HG03520 (cell line): ENCODE measurements at regions not wholly inside any gene's neighbourhood (a gene's known extent, or its start where the extent isn't known, plus 50 kb on each side); places are given as distances from the start of the nearest gene placed in this dataset.

Experiments
- ATAC-seq: cut with Tn5 transposase; IDR thresholded peaks from one replicate; pipeline ENCODE4 v1.9.1; 2021; ENCODE audit warnings: mild to moderate bottlenecking, moderate library complexity; ENCODE audit not compliant: unreplicated experiment

- ATAC-seq = no peak
These were observed 201.8 kb downstream of the ABHD5 start for GRCh38 chr3:43892526-43892925.

DNA sequence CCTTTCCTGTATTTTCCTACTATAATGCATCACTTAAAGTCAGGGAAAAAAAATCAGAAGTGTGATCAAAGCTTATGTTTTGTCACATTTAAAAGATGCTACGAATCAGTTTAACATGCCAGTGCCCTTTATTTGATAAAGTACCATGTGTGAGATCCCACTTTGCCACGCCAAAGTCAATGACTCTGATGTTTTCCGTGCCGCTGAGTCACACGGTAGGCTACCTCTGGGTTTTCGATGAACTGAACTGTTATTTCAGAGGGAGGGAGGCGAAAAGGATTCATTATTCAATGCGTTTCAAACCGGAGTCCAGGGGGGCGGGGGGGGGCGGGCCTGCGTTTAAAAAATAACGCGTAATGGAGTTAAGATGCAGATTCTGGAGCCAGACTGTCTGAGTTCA is 203.0 kb downstream of the ABHD5 start:
- ATAC-seq = no peak

- no peak for ATAC-seq
These were observed 203.7 kb downstream of the ABHD5 start for GRCh38 chr3:43894176-43895049.

DNA sequence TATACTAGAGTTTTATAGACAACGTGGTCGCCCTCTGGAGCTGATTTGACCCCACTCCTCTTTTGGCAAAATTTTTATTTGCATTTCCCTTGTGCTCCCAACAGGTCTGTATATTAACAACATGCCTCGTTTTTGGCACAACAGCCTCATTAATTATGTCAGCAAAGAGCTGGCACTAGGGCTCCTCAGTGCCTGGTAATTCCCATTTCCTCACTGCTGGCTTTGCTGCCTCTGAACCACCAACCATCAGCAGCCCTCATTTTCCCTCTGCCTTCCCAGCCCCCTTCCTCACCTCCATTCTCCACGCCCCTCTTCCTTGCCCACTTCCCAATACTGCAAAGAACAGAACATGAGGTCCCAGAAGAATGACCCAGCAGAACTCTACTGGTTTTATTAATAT is 204.8 kb downstream of the ABHD5 start:
- no peak for ATAC-seq

DNA sequence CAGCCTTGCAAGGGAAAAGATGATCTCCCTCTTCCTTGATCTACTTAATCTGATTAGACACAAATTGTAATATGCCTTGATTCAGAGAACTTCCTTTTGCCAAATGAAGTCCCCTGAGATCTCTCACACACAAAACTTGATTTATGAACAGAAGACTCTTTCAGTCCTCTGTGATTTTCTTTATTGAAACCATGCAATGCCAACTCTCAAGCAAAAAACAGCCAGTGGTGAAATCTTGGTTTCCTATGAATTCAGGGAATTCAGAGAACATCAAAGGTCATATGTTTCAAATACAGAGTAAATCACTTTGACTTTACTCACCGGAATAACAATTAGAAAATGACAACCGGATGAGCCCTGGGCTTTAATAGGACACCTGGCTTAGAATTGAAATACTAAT is 211.7 kb downstream of the ABHD5 start:
- no peak for ATAC-seq

GRCh38 chr3:43905157-43905556 is 214.4 kb downstream of the ABHD5 start:
- ATAC-seq = no peak

DNA sequence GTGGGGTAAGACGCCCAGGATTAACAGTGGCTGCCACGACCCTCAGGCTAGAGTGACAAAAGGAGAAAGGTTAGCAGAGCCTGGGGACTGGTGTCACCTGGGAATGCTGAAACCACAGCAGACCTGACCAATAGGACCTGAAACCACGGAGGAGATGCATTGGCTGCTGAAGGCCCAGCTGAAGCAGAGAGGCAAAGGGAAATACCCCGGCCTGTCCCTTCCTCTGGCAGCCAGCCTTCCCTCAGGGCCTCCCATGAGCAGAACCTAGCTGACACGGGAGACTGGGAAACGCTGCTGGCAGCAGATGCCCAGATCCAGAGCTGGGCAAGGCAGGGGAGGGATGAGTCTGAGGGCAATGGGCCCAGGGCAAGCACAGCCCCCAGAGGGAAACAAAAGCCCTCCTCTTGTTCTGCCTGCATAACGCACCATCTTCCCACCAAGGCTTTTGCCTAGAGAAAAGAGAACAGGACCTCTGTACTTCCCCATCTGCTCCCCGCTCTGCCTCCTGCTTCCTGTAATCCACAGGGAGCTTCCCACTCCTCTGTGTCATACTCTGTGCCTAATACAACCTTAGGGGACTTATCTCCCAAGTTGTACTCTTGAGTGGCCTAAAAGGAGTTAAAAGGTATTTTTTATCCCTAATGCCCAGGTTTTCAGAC is 216.2 kb downstream of the ABHD5 start:
- ATAC-seq = no peak

GRCh38 chr3:43907508-43907858 is 216.7 kb downstream of the ABHD5 start:
- ATAC-seq = peak; percentile 80

- ATAC-seq = no peak
These were observed 217.7 kb downstream of the ABHD5 start for GRCh38 chr3:43908456-43908855.

- no peak for ATAC-seq
These were observed 218.4 kb downstream of the ABHD5 start for GRCh38 chr3:43909149-43909548.

DNA sequence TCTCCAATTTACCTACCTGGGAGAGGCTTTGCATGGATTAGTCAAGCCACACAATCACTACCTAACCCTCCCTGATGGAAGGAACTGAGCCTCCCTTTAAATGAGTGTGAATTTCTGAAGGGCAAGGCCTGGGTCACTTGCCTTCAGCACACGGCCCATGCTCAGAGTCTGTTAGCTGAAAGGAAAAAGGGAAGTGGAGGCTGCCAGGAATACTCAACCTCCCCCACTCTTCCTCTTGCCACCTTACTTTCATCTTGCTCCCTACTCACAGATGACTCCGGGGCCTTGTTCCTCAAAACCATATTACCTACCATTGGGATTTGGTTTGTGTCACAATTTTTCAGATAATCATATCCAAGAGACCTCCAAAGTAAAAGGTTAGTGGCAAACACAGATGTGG is 220.0 kb downstream of the ABHD5 start:
- ATAC-seq = no peak

DNA sequence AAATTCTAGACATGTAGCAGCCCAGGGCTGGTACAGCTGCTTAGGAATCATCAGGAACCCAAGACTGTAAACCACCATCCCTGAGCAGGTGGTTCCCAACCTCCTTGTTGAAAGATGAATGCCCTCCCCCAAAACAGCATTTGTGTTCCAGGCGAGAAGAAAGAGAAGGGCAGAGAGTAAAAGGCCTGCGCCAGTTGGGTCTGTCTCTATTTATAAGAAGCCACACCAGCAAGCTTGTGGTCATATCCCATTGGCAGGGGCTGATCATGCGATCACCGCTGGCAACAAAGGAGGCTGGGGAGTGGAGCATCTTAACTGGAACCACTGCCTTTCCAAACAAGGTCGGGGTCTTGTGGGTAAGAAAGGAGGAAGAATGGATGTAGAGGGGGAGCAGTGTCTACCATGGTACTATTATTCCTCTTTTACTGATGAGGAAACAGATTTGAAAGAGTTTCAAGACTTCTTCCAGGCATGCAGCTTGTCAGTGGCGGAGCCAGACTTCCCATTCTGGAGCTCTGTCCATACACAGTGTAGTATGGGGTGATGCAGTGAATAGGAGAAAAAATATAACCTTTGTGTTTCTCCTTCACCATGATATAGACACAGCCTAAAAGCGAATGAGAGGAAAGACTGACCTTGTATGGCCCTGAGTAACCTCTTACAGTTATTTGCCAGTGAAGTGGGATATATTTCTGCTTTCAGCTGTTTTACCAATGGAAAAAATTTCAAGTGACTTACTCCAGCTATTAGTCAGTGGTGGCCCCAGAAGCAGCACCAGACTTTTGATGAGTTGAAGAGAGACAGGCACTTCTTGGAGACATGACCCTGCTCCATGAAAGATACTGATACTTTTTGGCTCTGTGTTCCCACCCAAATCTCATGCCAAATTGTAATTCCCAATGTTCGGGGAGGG is 222.6 kb downstream of the ABHD5 start:
- no peak for ATAC-seq

GRCh38 chr3:43914269-43914668 is 223.5 kb downstream of the ABHD5 start:
- no peak for ATAC-seq

DNA sequence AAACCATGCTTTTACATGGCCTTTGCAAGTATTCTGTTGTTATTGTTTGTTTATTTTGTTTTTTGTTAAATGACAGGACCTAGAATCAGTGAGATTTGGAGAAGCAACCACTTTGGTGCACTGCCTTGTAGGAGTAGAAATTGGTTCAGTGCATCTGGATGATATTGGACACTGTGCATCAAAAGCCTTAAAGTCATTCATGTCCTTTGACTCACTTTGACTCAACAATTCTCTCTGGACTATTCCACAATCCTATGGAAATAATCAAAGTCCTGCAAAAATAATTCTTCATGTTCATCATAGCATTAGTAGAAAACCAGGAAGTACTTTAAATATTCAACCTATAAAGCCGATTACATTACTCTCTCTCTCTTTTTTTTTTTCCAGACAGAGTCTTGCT is 224.8 kb downstream of the ABHD5 start:
- ATAC-seq = no peak

DNA sequence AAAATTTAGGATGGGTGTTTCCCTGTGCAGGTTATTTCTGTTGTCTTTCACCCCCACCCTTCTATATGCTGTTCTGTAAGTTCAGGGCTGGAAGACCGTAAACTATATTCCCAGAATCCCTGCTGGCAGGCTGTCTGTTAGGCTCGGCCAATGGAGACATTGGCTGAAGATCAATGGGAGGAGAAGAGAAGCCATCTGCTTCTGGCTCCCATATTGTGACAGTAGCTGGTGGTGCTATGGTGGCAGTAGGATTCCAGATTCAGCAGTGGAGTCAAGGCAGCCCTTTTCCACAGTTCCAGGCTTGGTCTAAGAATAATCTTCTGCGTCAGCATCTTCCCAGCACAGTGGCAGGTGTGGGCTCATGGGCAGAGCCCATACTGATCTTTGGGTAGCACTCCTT is 226.6 kb downstream of the ABHD5 start:
- ATAC-seq = no peak

DNA sequence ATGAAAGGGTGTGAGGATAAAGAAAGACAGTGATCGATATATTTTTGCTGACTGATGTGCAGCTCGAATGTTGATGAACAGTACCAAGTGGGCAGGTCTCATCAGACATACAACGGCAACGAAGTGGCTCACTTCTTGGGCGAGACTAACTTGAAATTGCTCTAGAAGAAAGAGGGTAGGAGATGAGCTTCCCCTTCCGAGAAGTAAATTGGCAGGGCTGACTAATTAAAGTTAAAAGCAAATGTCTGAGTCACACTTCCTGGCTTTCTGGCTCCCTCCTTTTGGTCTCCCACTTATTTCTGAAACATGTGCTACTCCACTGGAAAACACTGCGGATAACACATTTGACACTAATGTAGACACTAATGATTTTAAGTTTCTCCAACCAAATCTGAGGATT is 228.3 kb downstream of the ABHD5 start:
- no peak for ATAC-seq

GRCh38 chr3:43921056-43921648 is 230.4 kb downstream of the ABHD5 start:
- no peak for ATAC-seq

DNA sequence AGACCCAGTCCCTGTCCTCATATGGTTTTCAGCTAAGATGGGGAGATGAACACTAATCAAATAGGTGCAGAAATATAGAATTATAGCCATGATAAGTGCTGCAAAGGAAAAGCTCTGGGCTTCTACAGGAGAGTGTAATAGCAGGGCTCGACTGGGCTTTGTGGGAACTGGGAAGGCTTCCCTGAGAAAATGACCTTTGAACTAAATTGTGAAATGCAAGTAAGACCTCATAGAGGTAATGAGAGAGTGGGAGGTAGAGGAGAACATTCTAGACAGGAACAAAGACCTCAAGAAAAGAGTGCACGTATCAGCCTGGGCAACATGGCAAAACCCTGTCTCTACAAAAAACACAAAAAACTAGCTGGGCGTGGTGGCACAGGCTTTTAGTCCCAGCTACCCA is 231.6 kb downstream of the ABHD5 start:
- no peak for ATAC-seq

- no peak for ATAC-seq
These were observed 232.6 kb downstream of the ABHD5 start for GRCh38 chr3:43923104-43923882.

DNA sequence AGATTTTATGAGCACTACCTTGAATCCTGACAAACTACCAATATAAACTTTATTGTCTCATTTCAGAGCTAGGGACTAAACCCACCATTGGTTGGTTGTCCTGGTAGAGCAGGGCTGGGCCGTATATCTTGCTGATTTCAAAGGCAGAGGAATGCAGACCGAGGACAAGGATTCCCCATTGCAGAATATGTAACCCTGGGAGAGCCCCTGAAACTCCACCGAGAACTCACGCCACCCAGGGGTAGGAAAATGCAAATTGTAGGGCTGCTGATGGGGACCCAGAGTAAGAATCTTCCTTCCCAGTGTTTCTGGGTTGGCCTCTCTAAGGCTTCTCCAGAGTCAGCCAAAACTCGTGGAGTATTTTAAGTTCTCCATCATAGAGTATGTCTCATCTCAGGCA is 235.3 kb downstream of the ABHD5 start:
- no peak for ATAC-seq
